ENCODE measurements at regions not wholly inside any gene's neighbourhood (a gene's known extent, or its start where the extent isn't known, plus 50 kb on each side); places are given as distances from the start of the nearest gene placed in this dataset.

- DNase-seq (ENCODE audit: low read depth in 2 of 2), result peak in 1 of 2 donors; percentile 1
- H3K4me3 ChIP-seq (replicated peaks in 1 of 2; ENCODE audit: low read depth in 2 of 2, low read length in 2 of 2), result no peak overlapping the region
- TF ChIP-seq, protein P1, sequence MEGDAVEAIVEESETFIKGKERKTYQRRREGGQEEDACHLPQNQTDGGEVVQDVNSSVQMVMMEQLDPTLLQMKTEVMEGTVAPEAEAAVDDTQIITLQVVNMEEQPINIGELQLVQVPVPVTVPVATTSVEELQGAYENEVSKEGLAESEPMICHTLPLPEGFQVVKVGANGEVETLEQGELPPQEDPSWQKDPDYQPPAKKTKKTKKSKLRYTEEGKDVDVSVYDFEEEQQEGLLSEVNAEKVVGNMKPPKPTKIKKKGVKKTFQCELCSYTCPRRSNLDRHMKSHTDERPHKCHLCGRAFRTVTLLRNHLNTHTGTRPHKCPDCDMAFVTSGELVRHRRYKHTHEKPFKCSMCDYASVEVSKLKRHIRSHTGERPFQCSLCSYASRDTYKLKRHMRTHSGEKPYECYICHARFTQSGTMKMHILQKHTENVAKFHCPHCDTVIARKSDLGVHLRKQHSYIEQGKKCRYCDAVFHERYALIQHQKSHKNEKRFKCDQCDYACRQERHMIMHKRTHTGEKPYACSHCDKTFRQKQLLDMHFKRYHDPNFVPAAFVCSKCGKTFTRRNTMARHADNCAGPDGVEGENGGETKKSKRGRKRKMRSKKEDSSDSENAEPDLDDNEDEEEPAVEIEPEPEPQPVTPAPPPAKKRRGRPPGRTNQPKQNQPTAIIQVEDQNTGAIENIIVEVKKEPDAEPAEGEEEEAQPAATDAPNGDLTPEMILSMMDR (IDR thresholded peaks at IDR 0.05; ENCODE audit: low read depth, low read length), result no peak
Measured at GRCh38 chr10:130854151-130854550, 457.4 kb downstream of the TCERG1L start.

- H3K4me3 ChIP-seq (replicated peaks in 1 of 2; ENCODE audit: low read depth in 2 of 2, low read length in 2 of 2), result no peak overlapping the region
- TF ChIP-seq, protein P1 (IDR thresholded peaks at IDR 0.05; ENCODE audit: low read depth, low read length), result no peak
- DNase-seq (ENCODE audit: low read depth in 2 of 2), result no peak
Measured at GRCh38 chr10:130857631-130858295, 453.8 kb downstream of the TCERG1L start.

- TF ChIP-seq, protein P1 (IDR thresholded peaks at IDR 0.05; ENCODE audit: low read depth, low read length), result no peak
- no peak for DNase-seq (ENCODE audit: low read depth in 2 of 2)
- no peak overlapping the region for H3K4me3 ChIP-seq (replicated peaks in 1 of 2; ENCODE audit: low read depth in 2 of 2, low read length in 2 of 2)
Measured at GRCh38 chr10:130858626-130859025, 452.9 kb downstream of the TCERG1L start.

GRCh38 chr10:130859427-130859826, 452.1 kb downstream of the TCERG1L start:
- no peak for DNase-seq (ENCODE audit: low read depth in 2 of 2)
- H3K4me3 ChIP-seq (replicated peaks in 1 of 2; ENCODE audit: low read depth in 2 of 2, low read length in 2 of 2), result no peak overlapping the region
- TF ChIP-seq, protein P1 (IDR thresholded peaks at IDR 0.05; ENCODE audit: low read depth, low read length), result no peak

DNA sequence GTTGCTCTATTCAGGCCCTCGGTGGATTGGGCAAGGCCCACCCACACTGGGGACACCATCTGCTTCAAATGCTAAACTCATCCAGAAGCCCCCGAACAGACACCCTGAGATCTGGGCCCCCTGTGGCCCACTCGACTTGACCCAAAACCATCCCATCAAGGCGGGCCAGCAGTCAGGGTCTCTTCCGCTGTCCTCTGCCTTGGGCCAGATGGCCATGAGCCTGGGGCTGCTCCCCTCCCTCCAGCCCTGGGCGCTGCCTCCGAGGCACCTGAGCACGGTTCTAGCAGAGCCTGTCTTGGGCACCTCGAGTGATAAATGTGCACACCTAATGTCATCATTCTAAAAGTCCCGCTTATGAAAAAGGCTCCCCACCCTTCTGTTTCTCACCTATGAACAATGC, 449.4 kb downstream of the TCERG1L start:
- no peak for DNase-seq (ENCODE audit: low read depth in 2 of 2)
- H3K4me3 ChIP-seq (replicated peaks in 1 of 2; ENCODE audit: low read depth in 2 of 2, low read length in 2 of 2), result no peak overlapping the region
- TF ChIP-seq, protein P1 (IDR thresholded peaks at IDR 0.05; ENCODE audit: low read depth, low read length), result no peak

DNA sequence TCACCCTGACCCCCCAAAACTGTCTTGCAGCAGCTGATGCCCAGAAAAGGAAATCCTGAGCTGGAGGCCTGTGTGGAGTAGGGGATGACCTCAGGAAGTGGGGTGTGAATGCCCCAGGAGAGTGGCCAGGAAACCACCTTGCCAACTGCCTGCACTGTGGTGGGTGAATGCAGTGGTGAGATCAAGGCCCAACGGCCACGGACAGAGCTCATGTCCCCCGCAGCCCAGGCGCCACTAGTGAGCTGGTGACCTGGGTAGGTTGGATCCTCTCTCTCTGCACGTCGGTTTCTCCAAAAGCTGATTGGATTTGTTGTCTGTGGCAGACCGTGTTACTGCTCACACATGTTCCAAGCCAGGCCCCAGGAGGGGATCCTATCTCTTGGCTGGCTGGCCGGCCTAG, 448.9 kb downstream of the TCERG1L start:
- H3K4me3 ChIP-seq (replicated peaks in 1 of 2; ENCODE audit: low read depth in 2 of 2, low read length in 2 of 2), result no peak overlapping the region
- no peak for DNase-seq (ENCODE audit: low read depth in 2 of 2)
- TF ChIP-seq, protein P1 (IDR thresholded peaks at IDR 0.05; ENCODE audit: low read depth, low read length), result no peak

DNA sequence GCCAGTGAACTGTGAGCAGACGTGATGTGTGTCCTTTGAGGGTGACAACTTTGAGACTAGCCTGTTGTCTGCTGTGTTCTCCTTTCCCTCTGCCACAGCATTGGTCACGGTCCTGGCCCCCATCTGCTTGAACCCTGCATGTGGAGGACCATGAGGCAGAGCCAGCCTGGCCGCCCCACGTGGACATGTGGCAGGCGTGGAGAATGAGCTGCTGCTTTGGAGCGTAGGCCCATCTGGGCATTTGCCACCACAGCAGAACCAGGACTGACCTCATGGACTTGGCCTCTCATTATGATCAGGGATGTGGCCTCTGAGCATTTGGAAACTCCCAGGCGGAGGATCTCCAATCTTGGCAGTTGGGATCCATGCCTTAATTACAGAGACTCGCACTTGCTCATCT, 448.5 kb downstream of the TCERG1L start:
- DNase-seq (ENCODE audit: low read depth in 2 of 2), result no peak
- TF ChIP-seq, protein P1 (IDR thresholded peaks at IDR 0.05; ENCODE audit: low read depth, low read length), result no peak
- no peak overlapping the region for H3K4me3 ChIP-seq (replicated peaks in 1 of 2; ENCODE audit: low read depth in 2 of 2, low read length in 2 of 2)
